LNCaP clone FGC (cell line): ENCODE measurements at regions not wholly inside any gene's neighbourhood (a gene's known extent, or its start where the extent isn't known, plus 50 kb on each side); places are given as distances from the start of the nearest gene placed in this dataset.

Experiments
- DNase-seq: peaks from one replicate; pipeline ENCODE4 v3.0.0-alpha.2; 2011; ENCODE audit warnings: low read depth
- H3K4me3 ChIP-seq: 2 replicates; pipeline ENCODE4 v1.5.1; 2011; ENCODE audit warnings: mild to moderate bottlenecking, low read depth, low read length, control low read depth
- CTCF ChIP-seq: IDR thresholded peaks from 2 replicates; pipeline ENCODE4 v1.5.1; 2012; ENCODE audit warnings: mild to moderate bottlenecking; ENCODE audit not compliant: control insufficient read depth, insufficient read depth; ENCODE audit errors: extremely low read depth

- H3K4me3 ChIP-seq = no peak overlapping the region
- no peak for TF ChIP-seq CTCF
- DNase-seq = no peak
These were observed 321.6 kb downstream of the PTPRU start for GRCh38 chr1:29557701-29558600.

- no peak for DNase-seq
- no peak overlapping the region for H3K4me3 ChIP-seq
- TF ChIP-seq CTCF = no peak
These were observed 320.7 kb downstream of the PTPRU start for GRCh38 chr1:29557066-29557465.

GRCh38 chr1:29556657-29557056 lies 320.3 kb downstream of the PTPRU start:
- DNase-seq = no peak
- no peak for TF ChIP-seq CTCF
- H3K4me3 ChIP-seq = no peak overlapping the region

- no peak overlapping the region for H3K4me3 ChIP-seq
- no peak for DNase-seq
- TF ChIP-seq CTCF = no peak
These were observed 318.8 kb downstream of the PTPRU start for GRCh38 chr1:29555043-29555620.

- H3K4me3 ChIP-seq = no peak overlapping the region
- TF ChIP-seq CTCF = no peak
- DNase-seq = no peak
These were observed 318.0 kb downstream of the PTPRU start for GRCh38 chr1:29554208-29554778.

GRCh38 chr1:29551123-29551936 lies 315.0 kb downstream of the PTPRU start:
- no peak overlapping the region for H3K4me3 ChIP-seq
- no peak for TF ChIP-seq CTCF
- no peak for DNase-seq
